Panc1 (cell line): ENCODE measurements at regions not wholly inside any gene's neighbourhood (a gene's known extent, or its start where the extent isn't known, plus 50 kb on each side); places are given as distances from the start of the nearest gene placed in this dataset.

Source experiments
- ATAC-seq: fragments of 200-7000 bp; cut with Tn5 transposase; 2 replicates; pipeline ENCODE4 v1.9.1; 2020; ENCODE audit warnings: mild to moderate bottlenecking, moderate library complexity
- BruUV-seq: library from RNA; stranded (reverse); fragments of 400-500 nt; replicated peaks from 2 replicates; lab custom pipeline; 2021; lab: Mats Ljungman, UMichigan
- CTCF ChIA-PET: fragments of 300-600 bp; sonication (Branson Sonifier 250); formaldehyde crosslinking; loops from one replicate; lab custom pipeline; 2022; ENCODE audit warnings: antibody characterized with exemption; lab: Charles Lee
- POLR2A ChIA-PET: fragments of 300-600 bp; sonication (Branson Sonifier 250); formaldehyde crosslinking; loops from one replicate; lab custom pipeline; 2022; ENCODE audit warnings: antibody characterized with exemption; lab: Charles Lee
- DNase-seq: peaks from one replicate; pipeline ENCODE4 v3.0.0-alpha.2; 2010; ENCODE audit warnings: low read depth, low spot score
- H3K27ac ChIP-seq: 2 replicates; pipeline ENCODE4 v1.5.1; 2011; ENCODE audit warnings: mild to moderate bottlenecking, low read length, inconsistent platforms
- H3K27me3 ChIP-seq: fragments of 200-500 bp; sonication (Bioruptor generic); 2 replicates; pipeline ENCODE4 v1.6.0; 2014; ENCODE audit warnings: low read length, inconsistent platforms; ENCODE audit not compliant: control insufficient read depth, insufficient read depth
- H3K36me3 ChIP-seq: fragments of 200-500 bp; sonication (Bioruptor generic); 2 replicates; pipeline ENCODE4 v1.5.1; 2014; ENCODE audit warnings: inconsistent platforms, mild to moderate bottlenecking, low read length, moderate library complexity; ENCODE audit not compliant: control insufficient read depth, insufficient read depth
- H3K4me1 ChIP-seq: 2 replicates; pipeline ENCODE4 v1.5.1; 2011; ENCODE audit warnings: inconsistent platforms, mild to moderate bottlenecking, low read length, moderate library complexity; ENCODE audit not compliant: control insufficient read depth, insufficient read depth
- H3K4me3 ChIP-seq, 2 experiments: 2 replicates each; pipeline ENCODE4 v1.5.1; 2011 to 2012; ENCODE audit warnings: low read depth in 2 of 2, low read length in 2 of 2, mild to moderate bottlenecking in 2 of 2, inconsistent platforms in 1 of 2, moderate library complexity in 1 of 2
- H3K9me3 ChIP-seq: fragments of 200-500 bp; sonication (Bioruptor generic); 2 replicates; pipeline ENCODE4 v1.5.1; 2014; ENCODE audit warnings: low read depth, mild to moderate bottlenecking, inconsistent platforms, low read length, moderate library complexity; ENCODE audit not compliant: control insufficient read depth, insufficient read depth
- CTCF ChIP-seq: fragments of 450-650 bp; IDR thresholded peaks from 2 replicates; pipeline ENCODE4 v1.5.1; 2017; ENCODE audit warnings: mild to moderate bottlenecking
- POLR2AphosphoS5 ChIP-seq: IDR thresholded peaks from 2 replicates; pipeline ENCODE4 v1.6.1; 2012; ENCODE audit warnings: mild to moderate bottlenecking, low read depth, low read length, moderate library complexity
- REST ChIP-seq, 2 experiments: IDR thresholded peaks; 2 replicates each; pipeline ENCODE4 v1.6.1; 2011 to 2012; ENCODE audit warnings: low read depth in 2 of 2, control low read depth in 1 of 2, low read length in 1 of 2, mild to moderate bottlenecking in 1 of 2, moderate library complexity in 1 of 2; ENCODE audit not compliant: insufficient read depth in 1 of 2
- SIN3A ChIP-seq: IDR thresholded peaks from 2 replicates; pipeline ENCODE4 v1.6.1; 2012; ENCODE audit warnings: low read depth, mild to moderate bottlenecking, low read length, moderate library complexity, borderline replicate concordance; ENCODE audit not compliant: insufficient read depth
- TCF7L2 ChIP-seq: IDR thresholded peaks from 2 replicates; pipeline ENCODE4 v1.6.1; 2011; ENCODE audit warnings: mild to moderate bottlenecking, low read depth, low read length, inconsistent platforms
- in situ Hi-C: cut with HindIII; loops from 2 replicates; pipeline ENCODE4 v1.10.0; 2016; ENCODE audit warnings: low sequenced_read_pairs, low pct_unique_long_range_greater_than_20kb
- intact Hi-C: fragments of 100-400 bp; cut with micrococcal nuclease; formaldehyde crosslinking; loops from one replicate; pipeline ENCODE4 v1.10.0; 2022; ENCODE audit not compliant: unreplicated experiment

GRCh38 chr2:196459539-196459938 is 180.0 kb upstream of the CCDC150 start:
- POLR2A ChIA-PET, result no interaction called here
- H3K27ac ChIP-seq, result no peak overlapping the region
- H3K9me3 ChIP-seq, result peaks cover 9% of the 10 kb centered on the region; the same call in 1 of the 2 replicates
- in situ Hi-C loops, result no loop called here
- ATAC-seq, result no peak; the same call in 1 of the 2 replicates
- intact Hi-C loops, result no loop called here
- TF ChIP-seq CTCF (no peak), REST (IDR thresholded peaks at IDR 0.05; ENCODE audit: insufficient read depth in 1 of 2, low read depth in 2 of 2, low read length in 1 of 2) (no peak), SIN3A (no peak), POLR2AphosphoS5 (no peak), TCF7L2 (no peak)
- no peaks in the 10 kb centered on the region for H3K4me1 ChIP-seq
- no peaks in the 10 kb centered on the region for H3K36me3 ChIP-seq
- CTCF ChIA-PET, result no interaction called here
- H3K4me3 ChIP-seq, result no peak overlapping the region
- DNase-seq, result no peak
- no peaks in the 10 kb centered on the region for H3K27me3 ChIP-seq
- no TSS peak for BruUV-seq

GRCh38 chr2:196463706-196464105 is 175.8 kb upstream of the CCDC150 start:
- DNase-seq, result no peak
- no peak for TF ChIP-seq SIN3A
- TF ChIP-seq TCF7L2, result no peak
- TF ChIP-seq CTCF, result no peak
- no peak for TF ChIP-seq POLR2AphosphoS5
- TF ChIP-seq REST (IDR thresholded peaks at IDR 0.05; ENCODE audit: insufficient read depth in 1 of 2, low read depth in 2 of 2, low read length in 1 of 2), result no peak
- no peak overlapping the region for H3K4me3 ChIP-seq
- intact Hi-C loops (no loop called here), in situ Hi-C loops (no loop called here)
- no peak overlapping the region for H3K27ac ChIP-seq
- POLR2A ChIA-PET, result no interaction called here
- peaks cover 9% of the 10 kb centered on the region; the same call in 1 of the 2 replicates for H3K9me3 ChIP-seq
- no peak for ATAC-seq
- H3K27me3 ChIP-seq, result no peaks in the 10 kb centered on the region
- no peaks in the 10 kb centered on the region for H3K36me3 ChIP-seq
- CTCF ChIA-PET, result no interaction called here
- H3K4me1 ChIP-seq, result no peaks in the 10 kb centered on the region
- no TSS peak for BruUV-seq
